ENCODE measurements at regions not wholly inside any gene's neighbourhood (a gene's known extent, or its start where the extent isn't known, plus 50 kb on each side); places are given as distances from the start of the nearest gene placed in this dataset.

DNA sequence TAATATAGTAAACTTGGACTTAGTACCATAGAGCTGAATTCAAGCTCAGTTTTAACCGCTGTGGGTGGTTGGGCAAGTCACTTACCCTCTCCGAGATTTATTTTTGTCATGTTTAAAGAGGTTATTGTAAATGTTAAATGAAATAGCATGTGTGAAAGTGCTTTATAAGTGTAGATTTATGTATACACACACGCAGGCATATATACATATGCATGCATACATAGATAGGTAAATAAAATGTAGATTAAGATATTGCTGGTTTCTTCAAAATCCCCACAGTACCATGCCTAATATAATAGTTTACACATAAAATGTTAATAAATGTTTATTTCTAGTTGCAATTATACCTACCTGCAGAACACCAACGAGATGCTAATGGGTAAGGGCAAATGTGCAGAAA, 164.5 kb upstream of the EGFLAM start:
- no peak for DNase-seq

- no peak for DNase-seq
Observed at GRCh38 chr5:38086777-38087176, 171.6 kb upstream of the EGFLAM start.

DNA sequence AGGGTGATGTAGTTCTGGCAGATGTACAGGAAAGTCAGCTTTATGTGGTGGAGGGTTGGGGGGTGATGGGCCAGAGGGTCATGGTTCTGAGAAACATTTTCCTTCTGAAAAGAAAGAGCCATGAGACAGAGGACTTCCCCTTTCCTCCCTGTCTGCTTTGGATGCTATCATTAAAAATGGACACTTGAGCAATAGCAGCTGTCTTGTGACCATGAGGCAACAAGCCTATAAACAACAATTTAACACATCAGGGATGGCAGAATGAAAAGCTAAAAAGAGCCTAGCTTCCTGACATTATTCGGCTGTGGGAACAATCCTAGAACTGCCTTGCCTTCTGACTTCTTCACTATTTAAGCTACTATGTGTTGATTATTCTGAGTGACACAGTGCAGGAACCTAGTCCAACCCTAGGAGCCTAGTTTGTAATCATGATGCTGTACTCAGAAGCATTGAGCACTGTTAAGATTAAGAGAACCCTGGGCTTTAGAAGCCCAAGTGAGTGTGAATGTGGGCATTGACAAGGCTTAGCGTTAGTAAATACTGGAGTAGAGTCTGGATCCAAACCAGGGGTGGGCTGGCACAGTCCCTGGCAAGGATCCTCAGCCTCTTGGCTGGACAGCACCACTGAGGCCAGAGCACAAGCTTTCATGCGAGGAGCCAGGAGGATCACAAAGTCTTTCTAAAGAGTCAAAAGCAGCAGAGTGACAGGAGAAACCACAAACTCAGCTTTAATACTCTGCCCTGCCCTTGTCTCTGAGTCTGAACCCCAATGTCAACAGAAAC, 178.5 kb upstream of the EGFLAM start:
- no peak for DNase-seq

- no peak for DNase-seq
Observed at GRCh38 chr5:38078161-38078560, 180.2 kb upstream of the EGFLAM start.

DNA sequence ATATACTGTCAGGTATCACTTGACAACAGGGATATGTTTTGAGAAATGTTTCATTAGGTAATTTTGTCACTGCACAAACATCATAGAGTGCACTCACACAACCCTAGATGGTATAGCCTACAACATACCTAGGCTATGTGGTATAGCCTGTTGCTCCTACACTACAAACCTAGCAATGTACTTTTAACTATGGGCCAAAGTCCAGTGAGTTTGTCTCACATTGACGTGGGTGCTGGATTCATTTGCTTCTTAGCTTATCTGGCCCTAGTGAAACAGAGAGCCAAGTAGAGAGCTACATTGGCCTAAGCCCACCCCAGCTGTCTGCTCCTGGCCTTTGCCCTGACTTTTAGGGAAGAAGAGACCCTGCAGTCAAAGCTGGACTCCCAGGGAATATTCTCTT, 180.7 kb upstream of the EGFLAM start:
- DNase-seq, result no peak

DNA sequence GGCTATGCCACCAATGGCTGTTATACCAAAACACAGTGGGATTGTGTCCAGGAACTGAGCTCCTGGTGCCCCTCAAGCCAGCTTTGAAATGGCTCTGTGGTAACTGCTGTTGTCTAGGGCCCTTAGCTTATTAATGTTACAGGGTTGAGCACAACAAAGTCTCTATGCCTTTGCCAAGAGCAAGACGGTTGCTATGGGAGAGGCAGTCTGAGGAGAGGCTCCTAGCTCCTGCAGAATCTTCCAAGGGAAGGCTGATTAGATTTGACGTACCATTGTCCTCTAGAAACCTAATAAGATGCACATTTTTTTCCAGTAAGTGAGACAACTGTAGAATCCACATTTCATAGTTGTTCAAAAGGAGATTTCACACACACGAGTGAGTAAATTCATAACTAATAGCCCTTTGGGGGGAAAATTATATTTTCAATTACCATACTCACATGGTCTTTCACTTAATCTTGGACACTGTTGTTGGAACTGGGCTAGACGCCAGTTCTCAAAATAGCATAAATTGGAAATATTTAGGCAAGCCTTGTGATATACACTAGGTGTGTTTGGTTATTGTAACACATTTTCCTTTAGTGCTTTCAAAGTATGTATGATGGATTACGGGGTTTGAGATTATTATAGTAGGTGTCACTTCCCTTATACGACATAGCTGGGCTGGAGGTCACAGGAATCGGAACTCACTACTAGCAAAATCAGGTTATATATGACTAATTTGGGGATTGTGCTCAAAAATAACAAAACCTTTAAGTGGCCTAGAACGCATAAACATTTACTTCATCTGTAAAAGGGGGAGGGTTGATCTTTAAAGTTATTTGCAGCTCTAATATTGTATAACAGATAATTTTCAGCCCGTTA, 186.3 kb upstream of the EGFLAM start:
- DNase-seq, result no peak

GRCh38 chr5:38070304-38070950, 187.9 kb upstream of the EGFLAM start:
- no peak for DNase-seq

DNA sequence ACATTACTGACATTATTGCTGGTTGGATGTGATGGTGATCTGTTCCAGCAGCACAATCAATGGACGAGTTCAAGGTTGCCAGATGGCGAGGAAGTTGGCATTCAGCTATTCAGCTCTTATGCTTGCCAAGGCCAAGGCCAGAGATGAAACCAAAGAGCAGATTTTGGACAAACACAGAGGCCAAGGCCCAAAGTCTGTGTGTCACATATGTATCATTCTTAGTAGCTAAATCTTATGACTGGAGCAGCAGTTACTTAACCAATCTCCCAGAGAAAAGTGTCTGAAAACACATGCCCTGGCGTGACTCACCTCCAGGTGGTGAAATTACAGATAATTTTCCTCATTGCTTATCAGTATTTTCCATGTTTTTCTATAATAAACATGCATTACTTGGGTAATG, 189.0 kb upstream of the EGFLAM start:
- DNase-seq, result no peak

- no peak for DNase-seq
Observed at GRCh38 chr5:38060354-38060753, 198.0 kb upstream of the EGFLAM start.

- DNase-seq, result no peak
Observed at GRCh38 chr5:38059876-38060275, 198.5 kb upstream of the EGFLAM start.

GRCh38 chr5:38051711-38052511, 206.4 kb upstream of the EGFLAM start:
- DNase-seq, result no peak

- no peak for DNase-seq
Observed at GRCh38 chr5:38048400-38048799, 208.6 kb upstream of the GDNF start.

DNA sequence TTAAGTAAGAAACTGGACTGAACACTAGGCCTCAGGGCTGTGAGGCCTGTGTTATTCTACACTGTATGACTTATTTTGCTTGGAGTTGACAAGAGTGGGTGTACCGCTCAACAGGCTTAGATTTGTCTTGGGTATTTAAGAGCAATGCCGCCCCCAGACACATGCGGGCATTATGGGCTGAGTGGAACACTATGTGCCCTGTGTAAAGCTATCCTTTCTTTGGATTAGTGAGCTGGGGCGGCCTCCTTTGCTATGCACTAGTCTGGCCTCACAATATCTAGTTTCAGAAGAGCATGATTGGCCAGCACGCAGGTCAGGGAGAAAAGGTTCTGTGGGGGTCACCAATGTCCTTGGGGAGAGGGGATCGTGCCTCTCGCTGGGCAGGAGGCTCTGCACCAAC, 206.3 kb upstream of the GDNF start:
- DNase-seq, result no peak

DNA sequence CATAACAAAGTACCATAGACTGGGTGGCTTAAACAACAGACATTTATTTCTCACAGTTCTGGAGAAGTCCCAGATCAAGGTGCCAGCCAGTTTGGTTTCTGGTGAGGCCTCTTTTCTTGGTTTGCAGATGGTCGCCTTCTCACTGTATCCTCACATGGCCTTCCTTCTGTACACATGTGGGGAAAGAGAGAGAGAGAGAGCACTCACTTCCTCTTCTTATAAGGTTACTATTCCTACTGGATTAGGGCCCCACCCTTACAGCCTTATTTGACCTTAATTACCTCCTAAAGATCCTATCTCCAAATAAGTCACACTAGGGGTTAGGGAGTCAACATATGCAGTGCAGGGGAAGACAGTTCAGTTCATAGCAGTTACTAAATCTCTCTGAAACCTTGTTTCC, 205.6 kb upstream of the GDNF start:
- no peak for DNase-seq

GRCh38 chr5:38039826-38040225, 200.0 kb upstream of the GDNF start:
- DNase-seq, result no peak

DNA sequence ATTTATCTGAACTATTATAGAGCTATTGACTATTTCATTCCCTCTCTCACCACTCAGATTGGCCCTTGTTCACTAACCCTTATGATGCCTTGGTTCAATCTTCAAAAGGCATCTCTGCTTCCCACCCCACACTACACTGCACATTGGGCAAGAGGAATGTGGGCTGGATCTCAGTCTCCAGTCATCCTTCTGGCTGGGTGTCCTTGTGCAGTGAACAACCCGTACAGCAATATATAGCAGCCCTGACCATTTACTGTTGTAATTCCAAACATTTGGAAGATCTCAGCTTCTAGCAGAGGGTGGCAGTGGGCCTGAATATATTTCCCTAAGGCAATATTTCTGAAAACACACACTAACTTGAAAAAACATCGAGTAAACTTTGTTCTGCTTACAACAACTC, 199.2 kb upstream of the GDNF start:
- DNase-seq, result no peak

DNA sequence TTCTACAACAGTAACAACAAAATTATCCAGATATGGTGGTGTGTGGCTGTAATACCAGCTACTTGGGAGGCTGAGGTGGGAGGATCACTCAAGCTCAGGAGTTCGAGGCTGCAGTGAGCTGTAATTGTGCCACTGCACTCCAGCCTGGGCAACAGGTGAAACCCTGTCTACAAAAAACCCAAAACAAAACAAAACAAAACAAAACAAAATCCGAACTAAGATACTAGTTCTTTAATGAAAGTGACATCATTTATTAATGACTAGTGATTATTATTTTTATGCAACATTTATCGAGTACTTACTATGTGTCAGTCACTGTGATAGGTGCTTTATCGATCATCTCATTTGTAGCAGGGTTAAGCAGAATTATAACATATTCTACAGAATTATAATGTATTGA, 196.9 kb upstream of the GDNF start:
- DNase-seq, result no peak

DNA sequence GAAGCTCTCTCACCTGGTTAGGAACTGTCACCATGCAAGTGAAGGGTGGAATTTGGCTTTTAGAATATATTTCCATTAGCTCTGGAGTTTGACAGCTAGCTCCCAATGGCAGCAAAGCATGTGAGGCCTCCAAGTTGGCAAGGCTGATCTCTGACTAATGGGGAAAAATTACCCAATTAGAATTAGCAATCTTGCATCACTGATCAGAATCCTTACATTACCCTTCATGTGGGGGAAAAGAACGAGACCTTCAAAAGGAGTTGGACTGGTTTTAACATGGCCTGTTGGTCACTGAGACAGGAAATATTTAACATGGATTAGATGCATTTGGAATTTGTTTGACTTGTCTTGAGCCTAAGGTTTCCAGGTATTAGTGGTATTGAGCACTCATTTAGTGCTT, 192.3 kb upstream of the GDNF start:
- DNase-seq, result no peak

- DNase-seq, result no peak
Observed at GRCh38 chr5:38031304-38031703, 191.5 kb upstream of the GDNF start.

DNA sequence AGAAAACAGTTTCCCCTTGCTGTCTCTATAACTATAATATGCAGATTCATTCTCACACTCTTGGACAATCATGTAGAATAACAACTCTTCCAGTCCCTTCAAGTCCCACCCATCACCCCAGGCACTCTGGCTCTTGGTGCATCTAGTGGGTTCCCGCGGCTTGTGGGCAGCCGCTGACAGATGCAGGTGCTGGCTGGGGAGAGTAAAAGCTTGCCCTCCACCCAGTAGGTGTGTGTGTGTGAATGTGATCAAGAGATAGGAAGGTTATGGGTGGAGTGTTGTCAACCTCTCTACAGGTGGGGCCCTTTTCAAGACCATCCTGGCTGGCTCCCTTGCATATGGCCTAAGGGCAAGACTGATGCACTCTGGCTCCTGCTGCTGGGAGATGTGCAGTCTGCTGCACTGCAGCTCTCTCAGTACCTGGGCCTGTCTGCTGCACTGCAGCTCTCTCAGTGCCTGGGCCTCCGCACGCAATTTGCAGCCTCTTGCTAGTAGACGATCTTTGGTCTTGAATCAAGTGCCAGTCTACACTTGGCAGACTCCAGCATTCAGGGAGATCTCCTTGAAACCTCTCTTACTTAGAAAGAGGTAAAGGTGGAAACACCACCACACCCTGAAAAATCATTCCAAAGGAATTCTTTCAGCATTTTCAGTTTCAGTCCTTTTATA, 189.7 kb upstream of the GDNF start:
- no peak for DNase-seq

GRCh38 chr5:38023799-38024198, 184.0 kb upstream of the GDNF start:
- no peak for DNase-seq

GRCh38 chr5:38023371-38023770, 183.5 kb upstream of the GDNF start:
- no peak for DNase-seq
